NCI-H187 treated with DMSO at 0.1 percent for 48 hours (cell line): ENCODE measurements at regions not wholly inside any gene's neighbourhood (a gene's known extent, or its start where the extent isn't known, plus 50 kb on each side); places are given as distances from the start of the nearest gene placed in this dataset.

Source experiments
- DNase-seq: peaks from one replicate; lab custom pipeline; 2025; lab: John Stamatoyannopoulos, UW

- no peak for DNase-seq
These were observed 141.7 kb downstream of the ZFP36L2 start for GRCh38 chr2:43084699-43085091.

DNA sequence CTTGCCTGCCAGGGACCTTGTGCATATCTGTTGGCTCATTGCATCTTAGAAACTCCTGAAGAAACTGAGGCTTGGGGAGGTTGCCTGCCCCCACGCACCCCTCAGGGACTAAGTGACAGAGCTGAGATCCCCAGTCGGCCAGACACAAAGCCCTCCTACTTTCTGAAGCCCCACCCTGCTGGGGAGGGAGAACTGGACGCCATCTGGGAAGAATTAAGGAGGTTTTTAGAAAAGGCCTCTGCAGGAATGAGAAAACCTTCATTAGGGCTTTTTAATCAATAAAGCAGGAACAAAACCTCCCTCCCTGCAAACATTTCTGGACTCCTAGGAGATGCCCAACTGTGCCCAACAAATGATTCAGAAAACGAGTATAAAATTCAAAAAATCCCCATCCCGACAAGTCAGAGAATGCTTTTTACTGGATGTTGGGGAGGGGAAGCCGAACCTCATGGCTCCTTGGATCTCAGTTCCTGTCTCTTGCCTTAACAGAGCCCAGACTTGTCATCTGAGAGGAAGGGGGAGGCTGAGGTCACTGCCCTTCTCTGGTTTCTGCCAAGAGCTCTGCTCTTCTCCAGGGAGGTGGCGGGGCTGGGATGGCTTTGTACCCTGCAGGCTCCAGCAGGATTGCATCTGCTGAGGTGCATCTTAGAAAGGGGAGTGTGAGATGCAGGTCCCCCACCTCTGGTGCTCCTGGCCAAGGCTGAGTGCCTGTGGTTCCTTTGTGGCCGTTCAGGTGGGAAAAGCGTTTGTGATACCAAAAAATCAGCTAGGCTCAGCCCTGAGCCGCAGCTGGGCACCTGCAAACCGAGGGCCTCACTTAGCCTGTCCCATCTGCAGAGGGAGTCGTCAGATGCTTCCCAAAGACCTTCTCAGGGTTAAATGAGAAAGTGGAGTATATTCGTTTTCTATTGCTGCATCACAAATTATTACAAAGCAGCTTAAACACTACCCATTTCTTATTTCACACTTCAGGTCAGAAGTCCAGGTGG lies 142.4 kb downstream of the ZFP36L2 start:
- DNase-seq: no peak

DNA sequence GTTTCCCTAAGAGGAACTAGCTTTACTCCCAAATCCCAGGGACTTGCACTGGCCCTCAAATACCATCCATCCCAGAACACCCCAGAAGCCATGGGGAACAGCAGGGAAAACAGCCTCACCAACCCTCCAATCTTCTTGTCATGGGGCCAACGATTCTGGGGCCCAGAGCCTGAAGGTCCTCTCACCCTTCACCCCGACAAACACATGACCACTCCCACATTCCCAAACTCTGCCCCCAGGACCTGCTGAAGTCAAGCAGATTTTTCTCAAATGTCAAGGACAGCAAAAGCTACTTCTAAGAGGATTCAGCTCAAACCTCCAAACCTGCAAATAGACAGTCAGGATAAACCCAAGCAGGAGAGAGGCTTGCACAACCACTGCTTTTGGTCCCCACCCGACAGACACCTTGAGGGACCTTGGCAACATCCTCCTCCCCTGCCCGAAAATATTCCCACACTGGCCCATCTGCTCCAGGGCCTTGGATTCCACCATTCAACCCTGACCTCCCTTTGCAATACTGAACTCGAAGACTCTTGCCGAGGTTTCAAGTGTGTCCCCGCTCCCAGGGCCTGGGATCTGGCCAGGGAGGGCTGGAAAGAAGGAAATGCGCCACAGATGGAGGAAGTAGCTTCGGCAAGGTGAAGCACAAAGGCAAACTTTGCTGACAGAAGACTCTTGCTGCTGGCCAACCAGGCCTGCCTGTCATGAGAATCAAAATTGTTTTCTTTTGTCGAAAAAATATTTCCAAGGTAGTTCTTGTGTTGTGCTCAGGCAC lies 143.3 kb downstream of the ZFP36L2 start:
- no peak for DNase-seq

- no peak for DNase-seq
These were observed 144.1 kb downstream of the ZFP36L2 start for GRCh38 chr2:43082111-43082894.

GRCh38 chr2:43081131-43081765 lies 145.2 kb downstream of the ZFP36L2 start:
- no peak for DNase-seq

DNA sequence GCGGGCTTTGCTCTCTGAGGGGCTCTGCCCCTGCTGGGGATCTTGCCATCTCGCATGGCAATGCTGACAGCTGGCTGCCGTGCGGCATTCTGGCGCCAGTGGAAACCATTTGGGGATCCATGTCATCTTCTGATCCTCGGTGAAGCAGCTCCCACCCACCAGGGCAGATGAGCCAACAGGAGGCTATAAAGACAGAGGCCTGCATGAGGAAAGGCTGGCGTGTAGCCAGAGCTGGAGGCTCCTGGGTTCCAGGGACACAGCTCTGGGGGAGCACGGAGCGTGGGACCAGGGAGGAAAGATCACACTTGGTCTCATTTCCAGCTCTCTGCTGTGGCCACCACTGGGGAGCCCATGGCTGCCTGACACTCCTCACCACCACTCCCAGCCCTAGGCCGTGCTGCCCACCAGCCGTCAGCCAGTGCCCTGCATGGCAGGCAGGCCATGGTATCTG lies 145.8 kb downstream of the ZFP36L2 start:
- no peak for DNase-seq

DNA sequence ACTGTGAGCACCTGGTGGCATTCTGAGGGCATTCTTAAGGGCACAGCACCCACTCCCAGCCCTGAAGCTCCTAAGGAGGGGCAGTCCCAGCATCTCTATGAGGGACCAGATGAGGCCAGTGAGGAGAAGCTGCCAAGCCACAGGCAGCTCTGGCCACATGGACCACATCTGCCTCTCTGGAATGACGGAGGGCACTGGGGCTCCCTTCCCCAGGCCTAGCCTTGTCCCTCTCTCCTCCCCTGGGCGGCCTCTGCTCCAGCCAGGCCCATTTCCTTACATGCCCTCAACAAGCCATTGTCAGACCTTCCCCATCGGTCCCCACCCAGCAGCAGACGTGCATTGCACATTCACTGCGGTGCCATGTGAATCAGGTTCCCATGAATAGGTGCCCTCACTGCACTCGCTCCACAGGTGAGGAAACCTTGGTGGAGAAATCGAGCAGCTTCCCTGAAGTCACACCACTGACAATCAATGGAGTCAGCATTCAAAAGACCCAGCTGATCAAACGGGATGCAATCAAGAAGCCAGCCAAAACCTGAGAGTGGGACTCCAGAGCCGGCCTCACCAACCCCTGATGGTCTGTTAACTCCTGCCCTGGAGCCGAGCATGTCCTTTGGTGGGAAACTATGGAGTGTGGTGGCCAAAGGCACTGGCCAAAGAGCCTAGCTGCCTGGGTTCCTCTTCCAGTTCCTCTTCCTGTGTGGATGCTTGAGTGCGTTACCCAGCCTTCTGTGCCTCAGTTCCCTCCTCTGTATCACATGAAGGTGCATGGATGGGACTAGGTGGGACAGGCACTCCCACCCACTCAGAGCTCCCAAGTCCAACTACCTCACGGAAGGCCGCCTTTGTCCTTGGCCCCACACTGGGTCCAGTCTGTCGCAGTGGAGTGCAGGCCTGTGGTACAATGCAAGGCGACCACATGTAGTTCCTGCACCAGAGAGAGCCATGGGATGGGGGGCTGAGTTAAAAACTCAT lies 147.3 kb downstream of the ZFP36L2 start:
- DNase-seq: no peak

DNA sequence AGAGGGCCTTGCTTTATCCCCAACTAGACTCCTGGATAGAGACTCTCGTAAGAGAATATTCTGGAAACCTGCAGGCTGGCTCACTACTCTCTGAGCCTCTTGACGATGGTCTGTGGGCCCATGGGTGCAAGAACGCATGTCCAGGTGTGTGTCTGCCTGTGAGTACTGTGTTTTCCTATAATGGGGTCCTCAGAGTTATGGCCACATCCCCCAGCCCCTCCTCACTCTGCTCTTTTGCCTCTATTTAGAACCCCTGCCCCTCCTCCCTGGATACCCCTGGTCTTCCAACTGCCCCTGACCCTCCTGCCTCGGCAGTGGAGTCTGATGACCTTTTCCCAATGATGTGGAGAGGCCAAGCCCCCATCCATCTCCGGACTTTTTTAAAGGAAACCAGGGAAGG lies 148.1 kb downstream of the ZFP36L2 start:
- no peak for DNase-seq

DNA sequence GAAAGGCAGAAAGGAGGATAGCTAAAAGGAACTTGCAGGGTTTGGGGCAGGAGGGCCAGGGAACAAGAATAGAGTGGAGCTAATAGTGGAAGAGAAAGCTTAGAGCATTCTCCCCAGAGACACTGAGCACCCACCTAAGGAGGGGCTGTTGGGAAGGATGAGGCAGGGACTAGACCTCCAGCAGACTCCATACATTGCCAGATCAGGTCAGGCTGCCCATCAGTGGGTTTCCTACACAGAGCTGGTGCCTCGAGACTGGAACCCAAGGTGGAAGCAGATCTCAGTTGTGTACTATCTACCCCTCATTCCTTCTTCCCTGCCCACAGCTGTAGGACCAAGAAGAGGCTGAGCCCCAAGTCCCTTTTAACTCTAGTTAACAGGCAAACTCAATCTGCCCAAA lies 148.5 kb downstream of the ZFP36L2 start:
- DNase-seq: no peak

GRCh38 chr2:43076676-43077075 lies 149.7 kb downstream of the ZFP36L2 start:
- DNase-seq: no peak

DNA sequence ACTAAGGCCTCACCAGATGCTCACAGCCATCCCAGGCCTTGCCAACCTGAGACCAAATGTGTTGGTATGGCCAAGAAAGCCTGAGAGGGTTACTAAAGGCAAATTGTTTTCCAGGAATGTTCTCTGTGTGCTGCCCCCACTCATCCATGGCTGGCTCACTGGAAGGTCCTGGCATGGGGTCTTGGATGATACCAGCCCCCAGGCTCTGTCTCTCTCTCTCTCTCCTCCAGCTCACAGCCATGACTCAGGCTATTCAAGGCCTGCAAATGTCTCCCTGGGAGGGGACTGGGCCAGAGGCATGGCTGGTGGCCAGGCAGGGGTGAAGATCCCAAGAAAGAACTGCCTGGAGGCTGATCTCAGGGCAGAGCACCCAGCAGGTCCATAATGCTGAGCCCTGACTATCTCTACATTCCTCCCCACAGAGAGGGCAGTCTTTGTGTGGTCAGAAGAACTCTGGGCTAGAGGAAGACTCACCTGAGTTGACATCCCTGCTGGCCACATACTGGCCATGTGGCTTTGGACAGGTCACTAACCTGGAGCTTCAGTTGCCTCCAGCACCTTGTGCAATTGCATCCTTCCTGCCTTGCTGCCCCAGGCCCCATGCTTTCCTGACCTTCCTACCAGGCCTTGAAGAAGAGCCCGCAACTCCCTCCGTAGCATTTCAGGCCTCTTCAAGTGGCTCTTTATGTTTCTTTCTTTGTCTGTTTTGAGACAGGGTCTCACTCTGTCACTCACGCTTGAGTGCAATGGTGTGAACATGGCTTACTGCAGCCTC lies 150.4 kb downstream of the ZFP36L2 start:
- no peak for DNase-seq

DNA sequence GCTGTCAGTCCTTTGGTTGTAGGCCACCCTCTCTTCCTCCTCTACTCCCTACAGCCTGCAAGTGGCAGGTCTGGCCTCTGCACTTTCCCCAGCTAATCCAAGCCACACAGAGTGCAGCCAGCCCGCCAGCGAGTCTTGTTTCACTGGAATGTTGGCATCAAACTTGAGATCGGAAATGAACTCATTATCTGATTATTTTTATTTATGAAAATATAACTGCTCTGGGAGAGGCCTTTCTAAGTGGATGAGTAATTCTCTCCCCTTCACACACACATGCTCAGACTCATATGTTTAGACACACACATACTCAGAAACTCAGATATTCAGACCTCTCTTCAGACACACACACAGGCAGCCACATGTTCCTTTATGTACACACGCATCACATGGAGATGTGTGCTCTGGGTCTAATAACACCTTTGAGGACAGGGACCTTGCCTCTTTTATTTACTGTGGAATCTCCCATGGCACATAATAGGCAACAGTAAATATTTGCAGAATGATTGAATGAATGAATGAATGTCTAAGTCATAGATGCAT lies 151.3 kb downstream of the ZFP36L2 start:
- DNase-seq: no peak

DNA sequence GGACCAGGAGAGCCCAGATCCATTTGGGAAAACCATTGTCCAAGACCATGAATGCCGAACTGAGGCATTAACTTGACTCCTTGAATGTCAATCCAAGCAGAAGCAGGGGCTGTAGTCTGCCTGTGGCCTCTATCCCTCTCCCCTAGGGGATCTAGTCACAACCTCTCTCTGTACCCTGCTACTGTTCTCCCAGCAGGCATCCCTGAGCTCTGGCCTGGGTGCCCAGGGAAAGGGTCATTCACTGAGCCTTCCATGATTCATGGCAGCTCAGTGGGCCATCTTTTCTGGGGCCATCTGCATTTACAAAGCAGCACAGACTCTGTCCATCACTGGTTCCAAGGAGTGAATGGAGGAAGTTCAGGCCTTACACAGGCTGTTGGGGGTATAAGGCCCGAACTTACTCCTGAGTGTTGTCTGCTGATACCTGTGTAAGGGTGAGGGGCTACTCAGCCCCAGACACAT lies 151.8 kb downstream of the ZFP36L2 start:
- DNase-seq: no peak

DNA sequence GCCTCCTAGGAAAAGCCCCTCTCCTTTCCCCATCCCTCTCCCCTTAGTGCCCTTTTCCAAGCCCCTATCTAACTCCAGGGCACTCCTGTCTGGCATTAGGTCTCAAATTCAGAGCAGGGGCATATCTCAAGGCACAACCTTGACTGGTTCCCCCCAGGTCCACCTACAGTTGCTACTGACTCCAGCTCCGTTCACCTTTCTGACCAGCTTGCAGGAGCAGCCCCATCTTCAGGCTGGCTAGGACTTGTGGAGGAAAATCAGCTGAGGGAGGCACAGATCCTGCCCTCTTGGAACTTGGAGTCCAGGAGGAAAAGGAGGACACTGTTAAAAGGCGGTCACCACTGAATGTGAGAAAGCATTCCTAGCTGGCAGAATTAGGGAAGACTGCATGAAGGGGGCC lies 152.4 kb downstream of the ZFP36L2 start:
- DNase-seq: no peak

DNA sequence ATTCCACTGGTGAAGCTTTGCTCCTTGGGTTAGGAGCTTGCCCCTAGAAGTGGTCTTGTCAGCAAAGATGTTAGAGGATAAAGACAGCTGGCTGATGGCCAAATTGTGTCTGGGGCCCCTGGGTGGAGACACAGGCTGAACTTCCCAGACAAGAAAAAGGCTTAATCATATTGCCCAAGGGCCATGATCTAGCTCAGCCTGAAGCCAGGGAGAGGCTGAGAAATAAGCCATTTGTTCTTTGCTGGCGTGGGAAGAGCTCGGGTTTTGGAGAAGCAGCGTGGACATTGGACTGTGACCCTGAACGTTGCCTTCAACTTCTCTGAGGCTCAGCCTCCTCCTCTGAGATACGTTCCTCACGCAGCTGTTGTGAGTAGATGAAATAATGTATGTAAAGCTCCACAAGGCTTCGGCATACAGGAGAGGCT lies 153.0 kb downstream of the ZFP36L2 start:
- DNase-seq: no peak

DNA sequence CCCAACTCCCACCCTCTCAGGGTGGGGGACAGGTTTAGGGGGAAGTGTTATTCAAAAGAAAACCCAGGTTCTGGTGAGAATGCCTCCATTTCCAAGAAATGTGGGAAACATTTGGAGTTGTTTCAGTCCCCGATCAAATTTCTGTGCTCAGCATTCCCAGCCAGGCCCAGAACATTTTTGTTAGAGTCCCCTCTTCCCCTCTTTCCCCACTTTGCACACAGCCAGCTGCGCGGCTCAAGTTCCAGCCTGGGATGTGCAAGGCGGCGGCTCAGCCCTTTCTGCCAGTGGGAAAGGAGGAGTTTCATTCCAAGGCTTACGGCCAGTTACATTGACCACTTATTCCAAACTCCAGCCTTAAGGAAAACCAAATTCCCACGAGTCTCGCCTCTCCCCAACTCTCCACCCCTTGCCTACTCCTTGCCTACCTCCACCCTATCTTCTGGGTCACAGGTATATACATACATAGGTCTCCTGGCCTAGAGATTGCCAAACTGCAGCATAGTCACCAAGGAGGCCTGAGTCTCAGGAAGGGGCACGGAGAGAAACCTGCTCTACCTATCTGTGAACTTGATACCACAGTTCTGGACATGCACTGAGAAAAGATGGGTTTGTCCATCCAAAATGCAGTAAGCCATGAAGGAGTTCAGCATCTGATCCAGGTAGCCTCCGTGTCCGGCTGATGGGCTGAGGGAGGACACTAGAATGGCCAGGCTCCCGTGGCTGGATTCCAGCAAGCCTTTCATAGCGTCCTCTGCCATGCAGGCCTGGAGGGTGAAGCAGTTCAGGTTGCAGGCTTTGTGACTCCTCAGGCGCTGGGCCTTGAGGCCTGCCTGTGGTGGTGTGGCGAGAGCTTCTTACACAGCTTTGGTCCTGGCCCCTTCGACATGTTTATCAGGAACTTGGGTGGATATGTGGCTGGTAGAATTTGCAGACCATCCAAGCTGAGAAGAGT lies 154.5 kb downstream of the ZFP36L2 start:
- no peak for DNase-seq

- DNase-seq: no peak
These were observed 155.5 kb downstream of the ZFP36L2 start for GRCh38 chr2:43070676-43071502.
